ENCODE measurements at regions not wholly inside any gene's neighbourhood (a gene's known extent, or its start where the extent isn't known, plus 50 kb on each side); places are given as distances from the start of the nearest gene placed in this dataset.

DNA sequence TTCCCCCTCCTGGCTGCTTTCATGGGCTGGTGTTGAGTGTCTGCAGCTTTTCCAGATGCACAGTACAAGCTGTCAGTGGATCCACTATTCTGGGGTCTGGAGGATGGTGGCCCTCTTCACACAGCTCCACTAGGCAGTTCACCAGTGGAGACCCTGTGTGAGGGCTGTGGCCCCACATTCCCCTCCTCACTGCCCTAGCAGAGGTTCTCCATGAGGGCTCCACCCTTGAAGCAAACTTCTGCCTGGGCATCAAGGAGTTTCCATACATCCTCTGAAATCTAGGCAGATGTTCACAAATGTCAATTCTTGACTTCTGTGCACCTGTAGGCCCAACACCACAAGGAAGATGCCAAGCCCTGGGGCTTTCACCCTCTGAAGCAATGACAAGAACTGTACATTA, 1386.2 kb upstream of the ACVR2A start:
- H3K27ac Mint-ChIP-seq = no peak overlapping the region
- POLR2A ChIA-PET = no interaction called here
- H3K36me3 Mint-ChIP-seq = no peaks in the 10 kb centered on the region
- H3K27me3 Mint-ChIP-seq = no peaks in the 10 kb centered on the region
- no peak for ATAC-seq (ENCODE audit: low read depth)
- no peak for DNase-seq
- no peaks in the 10 kb centered on the region for H3K4me1 Mint-ChIP-seq
- no peak overlapping the region for H3K4me3 Mint-ChIP-seq
- peaks cover 7% of the 10 kb centered on the region for H3K9me3 Mint-ChIP-seq

DNA sequence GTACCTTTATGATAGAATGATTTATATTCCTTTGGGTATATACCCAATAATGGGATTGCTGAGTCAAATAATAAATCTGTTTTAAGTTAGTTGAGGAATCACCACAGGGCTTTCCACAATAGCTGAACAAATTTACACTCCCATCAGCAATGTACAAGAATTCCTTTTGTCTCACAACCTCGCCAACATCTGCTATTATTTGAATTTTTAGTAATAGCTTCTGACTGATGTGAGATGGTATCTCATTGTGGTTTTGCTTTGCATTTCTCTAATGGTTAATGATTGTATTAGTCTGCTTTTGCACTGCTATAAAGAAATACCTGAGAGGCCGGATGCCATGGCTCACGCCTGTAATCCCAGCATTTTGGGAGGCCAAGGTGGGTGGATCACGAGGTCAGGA, 1387.6 kb upstream of the ACVR2A start:
- ATAC-seq (ENCODE audit: low read depth) (no peak), DNase-seq (no peak)
- H3K27me3 Mint-ChIP-seq = no peaks in the 10 kb centered on the region
- H3K9me3 Mint-ChIP-seq = peaks cover 5% of the 10 kb centered on the region
- no peak overlapping the region for H3K27ac Mint-ChIP-seq
- H3K4me1 Mint-ChIP-seq = no peaks in the 10 kb centered on the region
- no peak overlapping the region for H3K4me3 Mint-ChIP-seq
- H3K36me3 Mint-ChIP-seq = no peaks in the 10 kb centered on the region
- POLR2A ChIA-PET = no interaction called here

DNA sequence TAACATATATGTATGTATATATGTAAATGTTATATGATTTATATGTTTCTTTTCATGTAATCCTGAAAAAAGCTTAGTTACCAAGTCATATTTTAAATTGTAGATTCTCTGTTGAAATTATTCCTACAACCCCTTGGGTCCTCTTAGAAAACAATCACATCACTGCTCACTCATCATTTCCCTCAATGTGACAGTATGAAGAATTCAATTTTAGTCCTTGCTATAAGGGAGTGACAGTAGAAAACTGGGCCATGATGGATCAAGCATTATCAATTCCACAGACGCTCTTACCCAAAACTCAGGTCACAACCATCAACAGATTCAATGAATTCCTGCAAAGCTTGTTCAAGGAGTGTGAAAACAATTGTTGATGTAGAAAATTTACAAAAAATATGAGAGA, 1389.5 kb upstream of the ACVR2A start:
- POLR2A ChIA-PET = no interaction called here
- peaks cover 2% of the 10 kb centered on the region for H3K9me3 Mint-ChIP-seq

DNA sequence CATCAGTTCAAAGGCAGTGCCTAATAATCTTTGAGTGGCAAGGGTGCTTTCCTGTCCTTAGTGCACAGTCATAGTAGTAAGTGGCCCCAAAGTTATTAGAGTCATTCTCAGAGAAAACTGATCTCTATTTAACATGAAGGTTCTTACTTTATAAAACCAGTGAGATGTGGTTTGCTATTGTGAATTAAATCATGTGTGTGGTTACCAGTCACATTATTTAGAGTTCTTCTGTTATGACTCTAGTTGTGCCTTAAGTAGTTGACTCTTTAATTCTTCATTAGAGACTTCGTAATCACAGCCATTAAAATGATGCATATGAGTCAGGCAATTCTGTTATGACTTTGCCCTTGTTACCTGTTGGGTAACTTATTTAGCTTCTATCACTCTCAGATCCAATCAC, 1392.9 kb upstream of the ACVR2A start:
- DNase-seq (no peak), ATAC-seq (ENCODE audit: low read depth) (no peak)
- POLR2A ChIA-PET = no interaction called here
- H3K9me3 Mint-ChIP-seq = no peaks in the 10 kb centered on the region
- H3K4me1 Mint-ChIP-seq = no peaks in the 10 kb centered on the region
- H3K27me3 Mint-ChIP-seq = no peaks in the 10 kb centered on the region
- H3K27ac Mint-ChIP-seq = no peak overlapping the region
- H3K4me3 Mint-ChIP-seq = no peak overlapping the region
- H3K36me3 Mint-ChIP-seq = no peaks in the 10 kb centered on the region

More for the DNA sequence above, 1389.5 kb upstream of the ACVR2A start:
- H3K27me3 Mint-ChIP-seq = no peaks in the 10 kb centered on the region
- H3K27ac Mint-ChIP-seq = no peak overlapping the region
- H3K4me1 Mint-ChIP-seq = no peaks in the 10 kb centered on the region
- no peaks in the 10 kb centered on the region for H3K36me3 Mint-ChIP-seq
- ATAC-seq (ENCODE audit: low read depth) (no peak), DNase-seq (no peak)
- H3K4me3 Mint-ChIP-seq = no peak overlapping the region

DNA sequence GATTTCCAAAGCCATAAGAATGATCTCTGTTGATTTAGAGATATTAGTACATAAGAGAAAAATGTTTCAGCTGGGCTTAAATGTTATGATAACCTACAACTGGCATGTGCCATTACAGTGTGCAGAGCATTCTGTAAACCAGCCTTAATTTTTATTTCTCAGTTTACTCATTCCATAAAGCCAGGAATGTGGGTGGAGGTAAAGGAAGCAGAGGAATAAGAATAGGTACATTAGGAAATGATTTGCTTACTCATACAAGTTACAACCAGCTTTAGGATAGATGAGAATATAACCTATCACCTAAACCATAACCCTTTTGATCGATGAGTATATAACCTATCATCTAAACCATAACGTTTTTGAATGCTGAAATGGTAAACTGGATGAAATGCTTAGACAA, 1394.7 kb upstream of the ACVR2A start:
- ATAC-seq (ENCODE audit: low read depth) = no peak
- no peak overlapping the region for H3K4me3 Mint-ChIP-seq
- H3K4me1 Mint-ChIP-seq = no peaks in the 10 kb centered on the region
- no peak for DNase-seq
- H3K27me3 Mint-ChIP-seq = no peaks in the 10 kb centered on the region
- POLR2A ChIA-PET = no interaction called here
- H3K9me3 Mint-ChIP-seq = no peaks in the 10 kb centered on the region
- H3K36me3 Mint-ChIP-seq = no peaks in the 10 kb centered on the region
- no peak overlapping the region for H3K27ac Mint-ChIP-seq

DNA sequence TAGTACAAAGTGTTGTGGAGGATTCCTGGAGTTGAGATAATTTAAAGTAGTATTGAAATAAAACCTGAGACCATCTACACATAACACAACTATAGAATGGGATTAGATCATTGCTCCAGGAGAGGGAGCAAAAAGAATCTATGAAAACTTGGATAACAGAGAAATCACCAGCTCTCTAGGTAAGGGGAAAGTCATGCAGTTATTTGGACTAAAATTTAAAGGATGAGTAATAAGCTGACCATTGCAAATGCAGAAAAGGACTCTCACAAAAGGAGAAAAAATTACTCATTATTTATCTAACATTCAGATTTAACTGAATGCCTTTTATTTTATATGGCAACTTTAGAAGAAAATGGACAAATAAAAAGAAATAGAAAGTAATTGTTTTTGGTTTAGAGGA, 1399.8 kb upstream of the ACVR2A start:
- H3K27me3 Mint-ChIP-seq = no peaks in the 10 kb centered on the region

DNA sequence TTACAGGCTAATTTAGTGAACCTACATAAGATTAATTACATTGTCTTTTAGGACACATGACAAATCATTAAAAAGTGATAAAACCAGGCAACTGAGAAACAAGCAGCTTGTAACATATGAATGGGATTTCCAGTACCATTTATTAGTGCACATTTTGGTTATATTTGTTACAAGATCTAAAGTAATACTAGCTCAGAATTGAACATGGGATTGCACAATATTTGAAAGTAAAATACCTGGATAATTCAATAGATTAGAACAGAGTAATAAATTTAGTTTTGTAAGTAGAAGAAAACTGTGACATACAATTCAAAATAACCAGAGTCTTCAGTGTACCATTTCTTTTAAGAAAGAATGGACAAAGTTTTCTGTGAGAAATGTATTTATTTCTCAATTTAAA, 1400.7 kb upstream of the ACVR2A start:
- POLR2A ChIA-PET = no interaction called here
- Mint-ChIP-seq H3K36me3 (no peaks in the 10 kb centered on the region), H3K4me3 (no peak overlapping the region), H3K4me1 (no peaks in the 10 kb centered on the region), H3K27me3 (no peaks in the 10 kb centered on the region), H3K9me3 (no peaks in the 10 kb centered on the region), H3K27ac (no peak overlapping the region)
- ATAC-seq (ENCODE audit: low read depth) = no peak
- DNase-seq = no peak

More for the DNA sequence above, 1399.8 kb upstream of the ACVR2A start:
- Mint-ChIP-seq H3K9me3 (no peaks in the 10 kb centered on the region), H3K4me1 (no peaks in the 10 kb centered on the region), H3K27ac (no peak overlapping the region), H3K36me3 (no peaks in the 10 kb centered on the region), H3K4me3 (no peak overlapping the region)
- POLR2A ChIA-PET = no interaction called here
- no peak for ATAC-seq (ENCODE audit: low read depth)
- no peak for DNase-seq

DNA sequence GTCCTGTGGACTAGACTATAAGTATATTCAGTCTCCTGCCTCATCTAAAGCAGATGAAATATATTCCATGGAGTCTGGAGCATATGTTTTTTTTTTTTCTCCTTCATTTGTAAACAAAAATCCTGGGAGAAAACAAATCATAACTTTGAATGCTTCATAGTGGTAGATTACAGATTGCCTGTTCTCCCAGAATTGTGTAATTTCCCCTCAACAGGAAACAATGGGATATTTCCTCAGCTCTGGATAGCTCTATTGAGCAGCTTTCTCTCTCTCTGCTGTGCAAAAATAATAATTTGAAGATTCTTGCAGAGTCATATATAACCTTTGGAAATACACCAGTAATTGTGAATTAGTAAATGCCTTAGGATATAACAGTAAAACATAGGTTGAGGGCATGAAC, 1406.6 kb upstream of the ACVR2A start:
- ATAC-seq (ENCODE audit: low read depth) (no peak), DNase-seq (no peak)
- H3K36me3 Mint-ChIP-seq = no peaks in the 10 kb centered on the region
- H3K9me3 Mint-ChIP-seq = peaks cover 2% of the 10 kb centered on the region
- H3K27me3 Mint-ChIP-seq = no peaks in the 10 kb centered on the region
- POLR2A ChIA-PET = no interaction called here
- no peak overlapping the region for H3K27ac Mint-ChIP-seq
- no peak overlapping the region for H3K4me3 Mint-ChIP-seq
- no peaks in the 10 kb centered on the region for H3K4me1 Mint-ChIP-seq

DNA sequence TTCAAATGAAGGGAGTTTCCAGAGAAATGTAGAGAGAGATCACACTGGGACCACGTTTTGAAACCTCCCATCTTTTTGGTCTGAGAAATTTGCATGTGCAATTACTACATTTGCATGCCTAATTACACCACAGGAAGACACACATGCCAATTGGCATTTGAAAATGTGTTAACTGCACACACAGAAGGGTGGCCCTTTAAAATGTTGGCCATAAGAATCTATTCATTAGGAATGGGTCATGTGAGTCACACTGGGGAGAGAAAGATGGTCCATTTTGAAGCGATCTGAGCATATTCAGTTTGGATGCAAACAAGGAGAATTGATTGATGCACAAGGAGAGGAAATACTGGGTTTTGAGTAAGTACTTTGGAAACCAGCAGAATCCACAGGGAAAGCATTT, 1407.1 kb upstream of the ACVR2A start:
- ATAC-seq (ENCODE audit: low read depth) (no peak), DNase-seq (no peak)
- H3K9me3 Mint-ChIP-seq = peaks cover 2% of the 10 kb centered on the region
- no peaks in the 10 kb centered on the region for H3K27me3 Mint-ChIP-seq
- no peaks in the 10 kb centered on the region for H3K4me1 Mint-ChIP-seq
- H3K36me3 Mint-ChIP-seq = no peaks in the 10 kb centered on the region
- H3K4me3 Mint-ChIP-seq = no peak overlapping the region
- POLR2A ChIA-PET = no interaction called here
- no peak overlapping the region for H3K27ac Mint-ChIP-seq

DNA sequence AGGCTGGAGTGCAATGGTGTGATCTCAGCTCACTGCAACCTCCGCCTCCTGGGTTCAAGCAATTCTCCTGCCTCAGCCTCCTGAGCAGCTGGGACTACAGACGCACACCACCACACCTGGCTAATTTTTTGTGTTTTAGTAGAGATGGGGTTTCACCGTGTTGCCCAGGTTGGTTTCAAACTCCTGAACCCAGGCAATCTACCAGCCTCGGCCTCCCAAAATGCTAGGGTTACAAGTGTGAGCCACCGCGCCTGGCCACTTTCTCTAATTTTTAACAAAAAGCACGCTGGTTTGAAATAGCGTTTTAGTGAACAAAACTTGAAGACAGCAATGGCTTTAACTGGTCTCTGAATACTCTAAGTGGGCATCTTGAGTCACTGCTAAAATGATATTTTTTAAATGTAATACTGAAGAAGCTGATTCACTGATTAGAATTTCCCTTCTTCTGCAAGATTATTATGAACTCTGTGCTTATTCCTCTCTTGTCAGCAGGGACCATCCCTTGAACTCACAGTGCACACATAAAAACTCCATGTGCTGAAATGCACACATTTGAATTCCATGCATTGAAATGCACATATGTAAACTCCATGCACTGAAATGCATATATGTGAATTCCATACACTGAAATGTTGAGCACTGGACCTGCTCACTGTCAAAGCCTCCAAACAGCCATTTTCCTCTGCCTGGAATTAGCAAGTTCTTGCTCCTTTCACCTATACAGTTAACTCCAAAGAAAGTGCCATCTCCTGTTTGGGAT, 1411.5 kb upstream of the ACVR2A start:
- Mint-ChIP-seq H3K9me3 (peaks cover 2% of the 10 kb centered on the region), H3K27me3 (no peaks in the 10 kb centered on the region), H3K36me3 (no peaks in the 10 kb centered on the region), H3K4me3 (no peak overlapping the region), H3K4me1 (no peaks in the 10 kb centered on the region), H3K27ac (no peak overlapping the region)
- DNase-seq (no peak), ATAC-seq (ENCODE audit: low read depth) (no peak)
- POLR2A ChIA-PET = no interaction called here

DNA sequence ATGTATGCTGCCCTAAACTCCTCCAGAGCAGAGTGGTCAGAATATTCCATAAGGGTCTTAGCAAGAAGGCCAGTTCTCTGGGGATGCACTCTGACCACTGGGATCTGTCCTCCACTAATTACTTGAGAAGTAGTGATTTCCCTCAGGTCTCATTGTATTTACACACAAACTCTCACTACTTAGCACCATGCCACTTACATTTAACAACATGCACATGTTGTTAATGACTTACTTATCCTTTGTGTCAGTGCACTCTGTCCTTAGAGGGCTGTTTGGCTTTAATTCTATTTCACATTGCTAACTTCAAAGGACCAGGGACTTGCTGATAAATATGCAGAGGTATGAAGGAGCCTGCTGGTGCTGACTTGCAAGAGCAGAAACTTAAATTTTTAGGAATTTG, 1415.5 kb upstream of the ACVR2A start:
- H3K36me3 Mint-ChIP-seq = no peaks in the 10 kb centered on the region
- no peaks in the 10 kb centered on the region for H3K9me3 Mint-ChIP-seq
- no peak overlapping the region for H3K27ac Mint-ChIP-seq
- no peaks in the 10 kb centered on the region for H3K27me3 Mint-ChIP-seq
- DNase-seq (no peak), ATAC-seq (ENCODE audit: low read depth) (no peak)
- no peak overlapping the region for H3K4me3 Mint-ChIP-seq
- no peaks in the 10 kb centered on the region for H3K4me1 Mint-ChIP-seq
- POLR2A ChIA-PET = no interaction called here

DNA sequence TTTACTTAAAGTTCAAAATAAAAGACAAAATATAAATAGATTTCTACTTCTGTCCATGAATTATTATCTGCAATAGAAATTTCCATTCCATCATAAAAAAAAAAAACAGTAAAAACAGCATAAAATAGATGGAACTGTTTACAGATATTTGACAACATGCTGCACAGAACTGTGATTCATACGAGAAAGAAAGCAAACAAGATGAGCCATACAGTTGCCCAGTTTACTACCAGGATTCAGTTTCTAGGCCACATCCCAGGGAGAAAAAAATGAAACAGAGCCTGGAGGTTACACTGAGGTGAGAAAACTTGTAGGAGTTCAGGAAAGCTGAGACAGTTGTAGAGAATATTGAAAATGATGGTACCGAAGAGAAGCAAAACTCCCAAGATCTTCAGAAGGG, 1426.9 kb upstream of the ACVR2A start:
- Mint-ChIP-seq H3K4me1 (no peaks in the 10 kb centered on the region), H3K27me3 (no peaks in the 10 kb centered on the region), H3K36me3 (no peaks in the 10 kb centered on the region), H3K4me3 (no peak overlapping the region), H3K27ac (no peak overlapping the region), H3K9me3 (no peaks in the 10 kb centered on the region)
- ATAC-seq (ENCODE audit: low read depth) (no peak), DNase-seq (no peak)
- POLR2A ChIA-PET = no interaction called here

DNA sequence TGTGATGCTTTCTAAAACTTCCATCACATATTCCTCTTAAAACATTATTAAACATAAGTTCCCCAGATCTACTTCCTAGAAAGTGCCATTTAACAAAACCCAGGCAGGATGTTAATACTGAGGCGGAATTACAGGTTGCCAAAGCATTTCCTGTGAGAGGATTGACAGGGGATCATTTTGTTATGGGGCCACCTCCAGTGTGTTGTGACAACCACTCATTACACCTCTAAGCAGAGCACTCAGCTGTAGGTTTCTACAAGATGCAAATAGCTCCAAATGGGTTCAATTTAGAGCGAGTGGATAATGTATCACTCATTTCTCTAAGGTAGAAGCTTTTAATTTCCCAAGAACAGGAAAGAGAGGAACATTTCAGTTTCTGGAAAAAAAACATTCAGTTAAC, 1429.5 kb upstream of the ACVR2A start:
- Mint-ChIP-seq H3K36me3 (no peaks in the 10 kb centered on the region), H3K9me3 (no peaks in the 10 kb centered on the region), H3K27me3 (no peaks in the 10 kb centered on the region), H3K4me3 (no peak overlapping the region), H3K4me1 (no peaks in the 10 kb centered on the region), H3K27ac (no peak overlapping the region)
- no peak for ATAC-seq (ENCODE audit: low read depth)
- DNase-seq = no peak
- POLR2A ChIA-PET = no interaction called here

DNA sequence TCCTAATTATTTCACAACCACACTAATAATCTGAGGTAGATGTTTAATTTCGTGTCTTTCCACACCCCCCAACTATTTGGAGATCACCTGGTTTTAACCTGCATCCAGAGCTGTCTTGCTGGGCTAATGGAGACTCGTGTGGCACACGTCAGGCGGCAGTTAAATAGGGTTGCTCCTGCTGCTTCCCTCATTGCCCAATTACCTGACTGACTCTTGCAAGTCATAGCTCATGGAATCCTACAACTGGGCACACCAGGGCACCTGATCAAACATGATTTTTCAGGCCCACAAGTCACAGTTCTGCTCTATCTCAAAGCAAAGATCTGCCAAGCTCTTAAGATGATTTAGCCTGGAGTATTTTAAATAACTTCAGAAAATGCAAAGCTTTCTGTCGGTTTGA, 1430.4 kb upstream of the ACVR2A start:
- Mint-ChIP-seq H3K4me3 (no peak overlapping the region), H3K27ac (no peak overlapping the region), H3K4me1 (no peaks in the 10 kb centered on the region), H3K27me3 (no peaks in the 10 kb centered on the region), H3K9me3 (no peaks in the 10 kb centered on the region), H3K36me3 (no peaks in the 10 kb centered on the region)
- ATAC-seq (ENCODE audit: low read depth) (no peak), DNase-seq (no peak)
- POLR2A ChIA-PET = no interaction called here

DNA sequence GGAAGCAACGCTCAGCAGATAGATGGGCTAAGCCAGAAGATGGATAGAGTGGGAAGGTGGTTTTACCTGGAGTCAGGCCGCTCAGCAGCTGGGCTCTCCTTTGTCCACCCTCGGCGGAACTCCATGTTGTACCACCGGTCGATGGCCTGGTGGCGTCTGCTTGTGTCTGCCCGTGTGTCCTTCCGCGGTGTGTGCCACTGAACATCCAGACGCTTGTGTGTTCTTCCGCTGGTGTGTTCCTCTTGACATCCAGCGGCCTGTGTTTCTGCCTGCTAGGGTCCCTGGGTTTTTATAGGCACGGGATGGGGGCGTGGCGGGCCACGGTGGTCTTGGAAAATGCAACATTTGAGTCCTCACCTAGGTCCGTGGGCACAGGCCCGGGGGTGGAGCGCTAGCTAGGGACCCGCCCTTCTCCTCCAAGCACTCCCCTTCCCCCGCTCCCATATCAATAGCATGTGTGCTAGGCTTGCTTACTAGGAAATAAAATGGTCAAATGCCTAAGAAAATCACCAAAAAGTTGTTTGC, 1431.7 kb upstream of the ACVR2A start:
- H3K4me1 Mint-ChIP-seq = no peaks in the 10 kb centered on the region
- no peak overlapping the region for H3K27ac Mint-ChIP-seq
- H3K4me3 Mint-ChIP-seq = no peak overlapping the region
- H3K9me3 Mint-ChIP-seq = no peaks in the 10 kb centered on the region
- H3K36me3 Mint-ChIP-seq = no peaks in the 10 kb centered on the region
- ATAC-seq (ENCODE audit: low read depth) (no peak), DNase-seq (no peak)
- POLR2A ChIA-PET = no interaction called here
- no peaks in the 10 kb centered on the region for H3K27me3 Mint-ChIP-seq

Data from activated naive CD8-positive, alpha-beta T cell treated with anti-CD3 and anti-CD28 coated beads, Interleukin-2, amount 10 ng/mL, durations not matched to agents 7 days and 5 days (primary cell).